Neural cell (in vitro differentiated cells): ENCODE measurements at regions not wholly inside any gene's neighbourhood (a gene's known extent, or its start where the extent isn't known, plus 50 kb on each side); places are given as distances from the start of the nearest gene placed in this dataset.

ENCODE experiments used
- H2AFZ ChIP-seq: fragments of 200-600, 300-800 bp; sonication (generic), shearing (Covaris generic); 2 replicates; pipeline ENCODE4 v1.6.0; 2014; ENCODE audit warnings: low read depth, mild to moderate bottlenecking, antibody characterized with exemption, low read length, moderate library complexity
- H3F3A ChIP-seq: fragments of 200-600 bp; shearing (Covaris generic); 2 replicates; pipeline ENCODE4 v1.6.1; 2016; ENCODE audit warnings: mild to moderate bottlenecking, moderate library complexity, mixed read lengths, antibody characterized with exemption, low read length; ENCODE audit not compliant: insufficient read depth, poor library complexity, severe bottlenecking
- H3K27ac ChIP-seq: fragments of 200-600, 300-800 bp; sonication (generic), shearing (Covaris generic); 2 replicates; pipeline ENCODE4 v1.5.1; 2014; ENCODE audit warnings: mild to moderate bottlenecking, low read length, moderate library complexity
- H3K27me3 ChIP-seq: fragments of 300-800, 200-600 bp; sonication (generic), shearing (Covaris generic); 2 replicates; pipeline ENCODE4 v1.6.0; 2014; ENCODE audit warnings: mild to moderate bottlenecking, low read depth, low read length, moderate library complexity; ENCODE audit not compliant: insufficient read depth
- H3K36me3 ChIP-seq: fragments of 300-800, 200-600 bp; sonication (generic), shearing (Covaris generic); 2 replicates; pipeline ENCODE4 v1.5.1; 2014; ENCODE audit warnings: mild to moderate bottlenecking, antibody characterized with exemption, low read length, moderate library complexity; ENCODE audit not compliant: insufficient read depth
- H3K4me2 ChIP-seq: fragments of 300-800, 200-600 bp; sonication (generic), shearing (Covaris generic); 2 replicates; pipeline ENCODE4 v1.6.0; 2014; ENCODE audit warnings: mild to moderate bottlenecking, low read length
- H3K4me3 ChIP-seq: fragments of 300-800, 200-600 bp; sonication (generic), shearing (Covaris generic); 2 replicates; pipeline ENCODE4 v1.5.1; 2014; ENCODE audit warnings: mild to moderate bottlenecking, low read length, moderate library complexity
- H3K79me2 ChIP-seq: fragments of 200-600 bp; shearing (Covaris generic); replicated peaks from 2 replicates; pipeline ENCODE4 v1.6.0; 2014; ENCODE audit warnings: mild to moderate bottlenecking, low read length, moderate library complexity; ENCODE audit not compliant: insufficient read depth
- H3K9ac ChIP-seq: fragments of 300-800, 200-600 bp; sonication (generic), shearing (Covaris generic); 2 replicates; pipeline ENCODE4 v1.6.1; 2016; ENCODE audit warnings: mild to moderate bottlenecking, low read length, mixed read lengths
- H3K9me2 ChIP-seq: fragments of 200-600 bp; shearing (Covaris generic); 2 replicates; pipeline ENCODE4 v1.6.1; 2016; ENCODE audit warnings: mild to moderate bottlenecking, low read length, mixed read lengths; ENCODE audit not compliant: insufficient read depth
- H3K9me3 ChIP-seq: fragments of 200-600, 300-800 bp; sonication (generic), shearing (Covaris generic); 2 replicates; pipeline ENCODE4 v1.6.1; 2016; ENCODE audit warnings: mild to moderate bottlenecking, mixed run types, low read length, moderate library complexity, mixed read lengths
- H4K20me1 ChIP-seq: fragments of 200-600 bp; shearing (Covaris generic); 2 replicates; pipeline ENCODE4 v1.6.1; 2016; ENCODE audit warnings: mild to moderate bottlenecking, mixed run types; ENCODE audit not compliant: insufficient read depth
- CTCF ChIP-seq: fragments of 450-650 bp; IDR thresholded peaks from 2 replicates; pipeline ENCODE4 v1.5.1; 2014; ENCODE audit warnings: antibody characterized with exemption, mild to moderate bottlenecking, moderate library complexity; ENCODE audit not compliant: poor library complexity, severe bottlenecking
- EP300 ChIP-seq: fragments of 450-650 bp; conservative IDR thresholded peaks from 2 replicates; pipeline ENCODE4 v1.6.1; 2014; ENCODE audit warnings: antibody characterized with exemption, mild to moderate bottlenecking, moderate library complexity; ENCODE audit not compliant: poor library complexity, severe bottlenecking
- EZH2 ChIP-seq: fragments of 200-600, 300-800 bp; shearing (Covaris generic), sonication (generic); IDR thresholded peaks from 2 replicates; pipeline ENCODE4 v1.6.1; 2014; ENCODE audit warnings: antibody characterized with exemption, low read length, borderline replicate concordance, mild to moderate bottlenecking; ENCODE audit not compliant: insufficient read depth, poor library complexity, severe bottlenecking
- MXI1 ChIP-seq: fragments of 450-650 bp; conservative IDR thresholded peaks from 2 replicates; pipeline ENCODE4 v1.6.1; 2014; ENCODE audit warnings: antibody characterized with exemption, mild to moderate bottlenecking; ENCODE audit not compliant: poor library complexity, severe bottlenecking
- POLR2AphosphoS5 ChIP-seq: IDR thresholded peaks from 2 replicates; pipeline ENCODE4 v1.6.1; 2012
- RAD21 ChIP-seq: fragments of 450-650 bp; conservative IDR thresholded peaks from 2 replicates; pipeline ENCODE4 v1.6.1; 2014; ENCODE audit warnings: antibody characterized with exemption, mild to moderate bottlenecking, moderate library complexity
- REST ChIP-seq: IDR thresholded peaks from 2 replicates; pipeline ENCODE4 v1.6.1; 2012; ENCODE audit warnings: borderline replicate concordance
- SMC3 ChIP-seq: fragments of 450-650 bp; conservative IDR thresholded peaks from 2 replicates; pipeline ENCODE4 v1.6.1; 2014; ENCODE audit warnings: antibody characterized with exemption, mild to moderate bottlenecking, moderate library complexity; ENCODE audit not compliant: poor library complexity
- TAF1 ChIP-seq: IDR thresholded peaks from 2 replicates; pipeline ENCODE4 v1.6.1; 2012; ENCODE audit warnings: low read depth

GRCh38 chr17:72545766-72546165 lies 424.9 kb downstream of the SOX9 start:
- no peaks in the 10 kb centered on the region for H3K79me2 ChIP-seq
- H3K9me2 ChIP-seq = no peaks in the 10 kb centered on the region
- H4K20me1 ChIP-seq = no peaks in the 10 kb centered on the region

GRCh38 chr17:72553051-72553755 lies 432.4 kb downstream of the SOX9 start:
- TF ChIP-seq CTCF = no peak
- no peak for TF ChIP-seq RAD21
- no peak for TF ChIP-seq POLR2AphosphoS5
- TF ChIP-seq EZH2 = no peak
- TF ChIP-seq EP300 = no peak
- TF ChIP-seq MXI1 = no peak
- no peak for TF ChIP-seq SMC3
- no peak for TF ChIP-seq REST
- TF ChIP-seq TAF1 = no peak
- no peak overlapping the region for H3K27ac ChIP-seq
- H3K79me2 ChIP-seq = no peaks in the 10 kb centered on the region
- H3K9ac ChIP-seq = no peak overlapping the region
- no peak overlapping the region for H3K4me2 ChIP-seq
- H2AFZ ChIP-seq = no peak overlapping the region
- H3K4me3 ChIP-seq = no peak overlapping the region
- H4K20me1 ChIP-seq = no peaks in the 10 kb centered on the region
- H3K27me3 ChIP-seq = no peaks in the 10 kb centered on the region
- H3K9me2 ChIP-seq = no peaks in the 10 kb centered on the region
- no peaks in the 10 kb centered on the region for H3K9me3 ChIP-seq
- H3K36me3 ChIP-seq = no peaks in the 10 kb centered on the region
- H3F3A ChIP-seq = no peaks in the 10 kb centered on the region

More at GRCh38 chr17:72545766-72546165, 424.9 kb downstream of the SOX9 start:
- Histone ChIP-seq H3K27ac (no peak overlapping the region), H3K9me3 (no peaks in the 10 kb centered on the region), H3F3A (no peaks in the 10 kb centered on the region), H3K27me3 (no peaks in the 10 kb centered on the region), H3K4me2 (no peak overlapping the region), H3K9ac (no peak overlapping the region), H3K36me3 (no peaks in the 10 kb centered on the region), H2AFZ (no peak overlapping the region), H3K4me3 (no peak overlapping the region)
- no peak for TF ChIP-seq TAF1
- no peak for TF ChIP-seq SMC3
- TF ChIP-seq CTCF = no peak
